ACC112 (cell line): ENCODE measurements at regions not wholly inside any gene's neighbourhood (a gene's known extent, or its start where the extent isn't known, plus 50 kb on each side); places are given as distances from the start of the nearest gene placed in this dataset.

Experiments used
- H2AFZ ChIP-seq: fragments of 200-600 bp; sonication (generic); one replicate; pipeline ENCODE4 v1.6.0; 2017; ENCODE audit warnings: antibody characterized with exemption, low read length; ENCODE audit not compliant: unreplicated experiment
- H3K27ac ChIP-seq: fragments of 200-600 bp; sonication (generic); 2 replicates; pipeline ENCODE4 v1.5.1; 2014; ENCODE audit warnings: low read depth, mild to moderate bottlenecking, antibody characterized with exemption, low read length, moderate library complexity
- H3K27me3 ChIP-seq: fragments of 200-600 bp; sonication (generic); 2 replicates; pipeline ENCODE4 v1.6.1; 2014; ENCODE audit warnings: mild to moderate bottlenecking, antibody characterized with exemption, low read length, moderate library complexity, mixed read lengths; ENCODE audit not compliant: insufficient read depth
- H3K36me3 ChIP-seq: fragments of 200-600 bp; sonication (generic); 2 replicates; pipeline ENCODE4 v1.6.1; 2016; ENCODE audit warnings: mild to moderate bottlenecking, antibody characterized with exemption, low read length, moderate library complexity, mixed read lengths; ENCODE audit not compliant: insufficient read depth
- H3K4me1 ChIP-seq: fragments of 200-600 bp; sonication (generic); one replicate; pipeline ENCODE4 v1.6.1; 2016; ENCODE audit warnings: low read length, mixed read lengths; ENCODE audit not compliant: insufficient read depth, unreplicated experiment, control insufficient read depth
- H3K4me3 ChIP-seq: fragments of 200-600 bp; sonication (generic); 2 replicates; pipeline ENCODE4 v1.5.1; 2014; ENCODE audit warnings: mild to moderate bottlenecking, low read depth, low read length
- H3K79me2 ChIP-seq: fragments of 200-600 bp; sonication (generic); one replicate; pipeline ENCODE4 v1.6.0; 2016; ENCODE audit warnings: low read length; ENCODE audit not compliant: control insufficient read depth, unreplicated experiment, insufficient read depth

GRCh38 chr13:34002141-34002540, 184.2 kb downstream of the RFC3 start:
- Histone ChIP-seq H3K79me2 (no peaks in the 10 kb centered on the region), H3K4me1 (no peaks in the 10 kb centered on the region), H3K27ac (no peak overlapping the region), H3K36me3 (no peaks in the 10 kb centered on the region), H3K4me3 (no peak overlapping the region), H3K27me3 (no peaks in the 10 kb centered on the region), H2AFZ (no peak overlapping the region)

- H3K79me2 ChIP-seq: no peaks in the 10 kb centered on the region
- no peaks in the 10 kb centered on the region for H3K4me1 ChIP-seq
Measured at GRCh38 chr13:34002924-34003323, 185.0 kb downstream of the RFC3 start.

DNA sequence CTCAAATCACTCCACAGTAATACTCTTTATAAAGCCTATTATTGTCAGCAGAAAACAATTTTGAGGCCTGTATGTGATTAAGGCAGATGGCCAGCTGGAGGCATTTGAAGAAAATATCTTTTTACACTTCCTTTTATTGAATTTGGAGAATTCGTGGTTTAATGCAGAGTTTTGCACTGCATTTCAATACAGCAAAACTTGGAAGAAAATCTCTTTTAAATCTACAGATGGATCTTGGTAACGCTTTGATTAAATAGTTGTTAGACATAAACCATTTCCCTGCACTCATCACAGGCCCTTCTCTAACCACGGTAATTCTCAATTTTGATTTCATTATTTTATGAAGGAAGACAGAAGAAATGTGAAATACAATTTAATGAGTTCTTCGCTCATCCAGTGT, 185.7 kb downstream of the RFC3 start:
- H3K36me3 ChIP-seq: no peaks in the 10 kb centered on the region
- no peak overlapping the region for H3K4me3 ChIP-seq
- H2AFZ ChIP-seq: no peak overlapping the region
- no peaks in the 10 kb centered on the region for H3K4me1 ChIP-seq
- no peaks in the 10 kb centered on the region for H3K79me2 ChIP-seq
- H3K27ac ChIP-seq: no peak overlapping the region
- H3K27me3 ChIP-seq: no peaks in the 10 kb centered on the region

More at GRCh38 chr13:34002924-34003323, 185.0 kb downstream of the RFC3 start:
- Histone ChIP-seq H3K27me3 (no peaks in the 10 kb centered on the region), H2AFZ (no peak overlapping the region), H3K27ac (no peak overlapping the region), H3K4me3 (no peak overlapping the region), H3K36me3 (no peaks in the 10 kb centered on the region)

DNA sequence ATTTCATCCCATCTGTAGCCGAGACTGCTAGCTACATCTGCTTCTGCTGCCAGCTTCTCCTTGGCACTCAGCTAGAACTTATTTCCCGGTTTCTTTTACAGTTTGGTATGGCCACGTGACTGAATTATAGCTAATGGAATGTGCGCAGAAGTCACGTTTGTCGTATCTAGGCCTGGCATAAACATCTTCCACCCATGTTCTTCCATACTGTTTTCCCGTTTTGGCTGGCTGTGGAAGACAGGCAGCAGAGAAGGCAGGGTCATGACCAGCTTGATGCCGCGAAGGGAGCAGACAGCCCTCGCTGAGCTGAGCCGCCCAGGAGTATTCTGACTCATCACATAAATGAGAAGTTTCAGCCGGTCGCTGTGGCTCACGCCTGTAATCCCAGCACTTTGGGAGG, 186.7 kb downstream of the RFC3 start:
- H3K36me3 ChIP-seq: no peaks in the 10 kb centered on the region
- no peak overlapping the region for H2AFZ ChIP-seq

DNA sequence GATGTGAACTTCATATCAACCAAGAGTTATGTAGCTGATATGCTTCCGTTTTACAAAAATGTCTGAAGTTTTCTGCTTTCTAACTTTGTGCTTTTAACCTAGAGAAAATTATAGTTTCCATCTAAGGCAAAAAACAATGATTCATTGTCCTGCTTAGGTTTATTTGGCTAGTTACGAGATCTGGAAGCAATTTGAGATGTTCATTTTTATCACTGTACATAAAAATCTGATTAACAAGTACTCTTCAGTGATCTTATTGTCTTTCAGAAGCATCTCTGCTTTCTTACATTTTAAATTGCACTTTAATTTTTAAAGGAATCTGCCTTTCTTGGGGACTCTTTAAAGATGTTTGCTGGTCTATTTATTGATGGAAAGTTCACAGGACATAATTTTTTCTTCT, 188.1 kb downstream of the RFC3 start:
- H3K27ac ChIP-seq: no peak overlapping the region
- no peaks in the 10 kb centered on the region for H3K36me3 ChIP-seq

More for the DNA sequence above, 186.7 kb downstream of the RFC3 start:
- Histone ChIP-seq H3K27me3 (no peaks in the 10 kb centered on the region), H3K4me3 (no peak overlapping the region), H3K79me2 (no peaks in the 10 kb centered on the region), H3K27ac (no peak overlapping the region), H3K4me1 (no peaks in the 10 kb centered on the region)

DNA sequence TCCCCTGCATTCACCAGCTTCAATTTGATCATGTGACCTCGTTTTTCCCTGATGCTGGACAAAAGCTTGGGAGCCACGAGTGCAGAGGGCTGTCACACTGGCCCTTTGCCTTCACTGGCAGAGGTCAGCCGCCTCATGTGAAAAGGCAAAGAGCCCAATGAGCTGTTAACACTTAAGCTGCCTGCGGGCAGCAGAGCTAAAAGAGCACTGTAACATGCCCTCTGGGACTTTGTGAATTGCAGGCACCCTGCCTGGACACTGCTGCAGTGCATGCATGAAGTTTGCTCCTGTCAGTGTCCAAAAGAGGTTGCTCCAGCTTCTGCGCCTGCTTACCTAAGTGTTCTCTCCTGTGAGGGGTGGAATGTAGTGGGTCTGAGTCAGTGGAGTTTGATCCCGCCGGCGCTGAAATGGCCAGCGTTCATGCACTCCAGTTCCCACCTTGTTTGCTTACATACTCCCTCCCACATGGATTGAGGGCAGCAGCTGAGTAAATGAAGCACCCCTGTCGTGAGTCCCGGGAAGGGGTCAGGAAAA, 193.7 kb downstream of the RFC3 start:
- Histone ChIP-seq H3K27me3 (no peaks in the 10 kb centered on the region), H3K4me3 (no peak overlapping the region), H2AFZ (no peak overlapping the region), H3K36me3 (no peaks in the 10 kb centered on the region), H3K27ac (no peak overlapping the region), H3K79me2 (no peaks in the 10 kb centered on the region), H3K4me1 (no peaks in the 10 kb centered on the region)

More for the DNA sequence above, 188.1 kb downstream of the RFC3 start:
- no peak overlapping the region for H2AFZ ChIP-seq
- no peak overlapping the region for H3K4me3 ChIP-seq
- no peaks in the 10 kb centered on the region for H3K79me2 ChIP-seq
- H3K4me1 ChIP-seq: no peaks in the 10 kb centered on the region
- no peaks in the 10 kb centered on the region for H3K27me3 ChIP-seq

DNA sequence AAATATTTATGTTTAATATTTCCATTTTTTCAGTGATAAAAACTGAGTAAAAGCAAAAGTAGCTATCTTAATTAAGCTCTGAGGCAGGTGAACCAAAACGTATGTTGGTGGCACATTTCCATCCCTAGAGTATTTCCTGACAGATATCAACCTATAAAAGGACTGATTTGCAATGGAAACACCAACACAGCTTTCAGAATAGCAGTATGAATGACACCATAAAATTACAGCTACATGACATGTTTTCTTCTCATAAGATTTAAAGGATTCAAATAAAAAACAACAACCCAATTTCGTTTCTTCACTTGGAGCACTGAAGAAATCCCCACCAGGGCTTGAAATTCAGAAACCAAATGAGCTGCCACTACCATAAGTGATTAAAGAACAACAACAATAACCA, 194.4 kb downstream of the RFC3 start:
- no peak overlapping the region for H2AFZ ChIP-seq
- no peak overlapping the region for H3K4me3 ChIP-seq
- H3K27ac ChIP-seq: no peak overlapping the region
- H3K27me3 ChIP-seq: no peaks in the 10 kb centered on the region
- H3K4me1 ChIP-seq: no peaks in the 10 kb centered on the region
- H3K36me3 ChIP-seq: no peaks in the 10 kb centered on the region
- no peaks in the 10 kb centered on the region for H3K79me2 ChIP-seq

- Histone ChIP-seq H3K27me3 (no peaks in the 10 kb centered on the region), H2AFZ (no peak overlapping the region)
Measured at GRCh38 chr13:34013061-34013460, 195.1 kb downstream of the RFC3 start.

DNA sequence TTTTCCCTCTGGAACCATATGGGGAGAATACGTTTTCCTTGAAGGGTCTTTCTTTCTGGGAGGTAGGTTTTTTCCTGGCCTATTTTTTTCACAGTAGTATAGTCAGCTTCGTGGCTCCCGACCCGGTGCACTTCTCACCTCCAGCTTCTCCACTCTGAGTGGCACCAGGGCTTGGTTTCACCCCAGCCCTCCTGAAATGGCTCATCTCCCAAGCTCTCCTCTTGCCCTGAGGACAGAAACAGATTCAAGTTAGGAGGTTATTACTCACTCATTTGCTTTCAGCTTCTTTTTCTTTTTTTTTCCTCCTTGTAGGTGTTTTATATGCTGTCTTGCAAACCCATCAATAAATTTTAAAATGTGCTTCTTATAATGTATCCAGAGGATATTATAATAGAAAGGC, 199.3 kb downstream of the RFC3 start:
- Histone ChIP-seq H3K27me3 (no peaks in the 10 kb centered on the region), H3K79me2 (no peaks in the 10 kb centered on the region), H3K36me3 (no peaks in the 10 kb centered on the region), H3K27ac (no peak overlapping the region), H3K4me1 (no peaks in the 10 kb centered on the region), H3K4me3 (no peak overlapping the region), H2AFZ (no peak overlapping the region)

More at GRCh38 chr13:34013061-34013460, 195.1 kb downstream of the RFC3 start:
- Histone ChIP-seq H3K36me3 (no peaks in the 10 kb centered on the region), H3K4me1 (no peaks in the 10 kb centered on the region), H3K4me3 (no peak overlapping the region), H3K27ac (no peak overlapping the region), H3K79me2 (no peaks in the 10 kb centered on the region)

GRCh38 chr13:34019870-34020269, 201.9 kb downstream of the RFC3 start:
- Histone ChIP-seq H3K4me3 (no peak overlapping the region), H3K27me3 (no peaks in the 10 kb centered on the region), H3K79me2 (no peaks in the 10 kb centered on the region), H3K27ac (no peak overlapping the region), H3K36me3 (no peaks in the 10 kb centered on the region), H3K4me1 (no peaks in the 10 kb centered on the region), H2AFZ (no peak overlapping the region)

- H3K27ac ChIP-seq: no peak overlapping the region
- H3K36me3 ChIP-seq: no peaks in the 10 kb centered on the region
- no peak overlapping the region for H2AFZ ChIP-seq
- no peaks in the 10 kb centered on the region for H3K27me3 ChIP-seq
- no peak overlapping the region for H3K4me3 ChIP-seq
- no peaks in the 10 kb centered on the region for H3K79me2 ChIP-seq
- H3K4me1 ChIP-seq: peaks cover under 1% of the 10 kb centered on the region
Measured at GRCh38 chr13:34020388-34020787, 202.4 kb downstream of the RFC3 start.
